ENCODE measurements at regions not wholly inside any gene's neighbourhood (a gene's known extent, or its start where the extent isn't known, plus 50 kb on each side); places are given as distances from the start of the nearest gene placed in this dataset.
"Not testable (repeated sequence)": the region's sequence is repeated elsewhere in the genome, so short reads cannot be mapped to it uniquely, and the experiment has no call there.

GRCh38 chr5:130955041-130955440, 210.0 kb downstream of the HINT1 start:
- no peak for DNase-seq (ENCODE audit: low spot score)

GRCh38 chr5:130954336-130954735, 210.7 kb downstream of the HINT1 start:
- no peak for DNase-seq (ENCODE audit: low spot score)

DNA sequence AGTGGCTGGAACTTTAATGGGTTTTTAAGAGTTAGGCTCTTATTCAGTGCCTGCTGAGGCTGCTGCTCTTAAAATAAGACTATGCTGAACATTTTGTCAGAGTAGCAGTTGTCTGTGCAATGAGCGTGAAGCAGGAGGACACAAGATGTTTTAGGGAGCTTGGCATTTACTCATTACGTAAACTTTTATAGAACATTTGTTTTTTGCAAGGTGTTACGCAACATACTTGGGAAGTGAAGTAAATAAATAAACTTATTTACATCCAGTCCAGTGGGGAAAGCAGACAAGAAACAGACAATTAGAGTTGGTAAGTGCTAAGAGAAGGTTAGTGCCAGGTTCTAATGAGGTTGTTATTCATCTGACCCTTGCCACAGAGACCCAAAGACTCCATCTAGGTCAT, 226.0 kb downstream of the HINT1 start:
- no peak for DNase-seq (ENCODE audit: low spot score)

GRCh38 chr5:130937046-130937445, 228.0 kb downstream of the HINT1 start:
- no peak for DNase-seq (ENCODE audit: low spot score)

DNA sequence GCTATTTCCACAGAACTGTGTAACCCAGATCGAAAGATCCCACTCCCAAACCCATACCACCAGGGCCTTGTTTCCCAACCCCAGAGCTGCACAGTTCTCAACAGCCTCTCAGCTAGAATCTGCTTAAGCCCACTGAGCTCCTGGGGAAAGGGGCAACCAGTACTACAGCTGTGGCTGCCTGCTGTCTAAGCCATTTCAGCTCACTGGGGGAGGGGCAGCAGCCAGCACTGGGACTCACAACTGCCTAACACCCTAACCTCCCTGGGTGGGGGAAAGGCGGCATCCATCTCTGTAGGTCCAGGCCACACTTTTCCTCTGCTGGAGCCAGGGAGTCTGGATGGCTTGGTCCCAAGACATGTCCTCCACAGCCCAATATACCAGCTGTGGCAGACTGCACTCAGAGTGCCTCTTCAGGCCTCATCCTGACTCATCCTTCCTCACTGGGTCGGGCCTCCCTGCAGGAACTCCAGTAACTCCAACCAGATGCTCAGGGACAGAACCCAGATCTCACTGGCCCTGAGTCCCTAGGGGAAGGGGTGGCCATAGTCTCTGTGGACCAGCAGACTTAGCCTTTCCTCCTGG, 241.4 kb downstream of the HINT1 start:
- peak; percentile 41 for DNase-seq (ENCODE audit: low spot score)

DNA sequence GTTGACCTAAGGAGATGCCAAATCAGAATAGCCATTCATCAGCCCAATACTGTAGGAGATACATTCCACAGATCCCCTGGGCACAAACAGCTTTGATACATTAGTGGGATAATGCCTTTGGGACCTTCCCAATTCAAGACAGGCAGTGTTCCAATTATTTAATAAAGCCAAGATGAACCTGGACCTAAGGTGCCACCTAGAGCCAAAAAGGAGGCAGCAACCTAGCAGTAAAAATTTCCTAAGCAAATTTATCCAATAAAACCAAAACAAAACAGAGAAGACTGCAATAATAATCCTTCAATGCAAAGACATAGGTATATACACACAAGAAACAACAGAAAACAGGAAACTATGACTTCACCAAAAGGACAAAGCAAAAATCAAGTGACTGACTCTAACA, 253.0 kb downstream of the HINT1 start:
- no peak for DNase-seq (ENCODE audit: low spot score)

DNA sequence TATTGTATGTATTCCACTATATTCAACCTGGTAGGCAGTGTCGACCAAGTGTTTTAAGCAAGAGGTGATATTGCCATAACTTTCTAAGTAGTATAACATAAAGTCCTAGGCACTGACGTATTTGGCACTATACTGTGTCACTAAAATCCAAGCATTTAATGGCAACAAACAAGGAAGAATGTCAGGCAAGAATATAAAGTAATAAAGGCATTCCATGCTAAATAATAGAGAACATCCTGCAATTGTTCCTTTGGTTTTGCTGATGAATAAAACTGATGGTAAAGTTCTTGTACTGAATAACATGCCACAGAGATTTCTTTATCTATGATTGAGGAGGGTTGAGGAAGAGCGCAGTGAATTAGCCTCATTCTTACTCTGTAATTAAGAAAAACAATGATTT, 256.9 kb downstream of the HINT1 start:
- no peak for DNase-seq (ENCODE audit: low spot score)

- not testable (repeated sequence) for DNase-seq (ENCODE audit: low spot score)
Observed at GRCh38 chr5:130897537-130898195, 267.4 kb downstream of the HINT1 start.

- not testable (repeated sequence) for DNase-seq (ENCODE audit: low spot score)
Observed at GRCh38 chr5:130897181-130897536, 267.9 kb downstream of the HINT1 start.

DNA sequence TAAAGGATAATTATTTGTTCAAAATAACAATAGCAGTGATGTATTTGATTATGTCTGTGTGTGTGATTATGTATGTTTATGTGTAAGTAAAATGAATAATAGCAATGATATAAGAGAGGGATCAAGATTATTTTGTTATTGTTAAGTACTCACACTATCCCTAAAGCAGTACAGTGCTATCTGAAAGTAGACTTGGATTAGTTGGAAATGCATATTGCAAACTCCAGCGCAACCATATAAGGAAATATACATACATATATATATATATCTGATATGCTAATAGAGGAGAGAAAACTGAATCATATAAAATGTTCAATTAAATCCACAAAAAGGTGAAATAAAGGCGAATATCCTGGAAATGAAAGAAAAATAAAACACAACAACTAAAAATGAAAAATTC, 268.4 kb downstream of the HINT1 start:
- DNase-seq (ENCODE audit: low spot score) = no peak

GRCh38 chr5:130893006-130893405, 272.1 kb downstream of the HINT1 start:
- DNase-seq (ENCODE audit: low spot score) = no peak

DNA sequence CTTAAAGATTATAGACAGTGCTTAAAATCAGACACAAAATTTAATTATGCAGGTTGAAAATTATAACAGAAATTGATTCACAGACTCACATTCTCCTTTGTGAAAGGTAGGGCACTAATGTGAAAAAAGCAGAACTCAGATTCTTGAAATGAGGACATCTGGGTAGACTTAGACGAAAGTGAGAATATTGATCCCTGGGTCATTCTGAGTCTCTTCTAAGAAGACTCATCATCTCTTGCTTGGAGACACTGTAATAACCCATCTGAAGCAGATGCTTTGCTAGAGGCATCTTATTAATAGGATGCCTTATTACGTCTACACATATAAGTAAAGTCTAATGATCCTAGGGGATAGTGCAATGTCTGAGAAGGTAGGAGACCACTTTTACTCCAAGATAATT, 274.4 kb downstream of the HINT1 start:
- no peak for DNase-seq (ENCODE audit: low spot score)

DNA sequence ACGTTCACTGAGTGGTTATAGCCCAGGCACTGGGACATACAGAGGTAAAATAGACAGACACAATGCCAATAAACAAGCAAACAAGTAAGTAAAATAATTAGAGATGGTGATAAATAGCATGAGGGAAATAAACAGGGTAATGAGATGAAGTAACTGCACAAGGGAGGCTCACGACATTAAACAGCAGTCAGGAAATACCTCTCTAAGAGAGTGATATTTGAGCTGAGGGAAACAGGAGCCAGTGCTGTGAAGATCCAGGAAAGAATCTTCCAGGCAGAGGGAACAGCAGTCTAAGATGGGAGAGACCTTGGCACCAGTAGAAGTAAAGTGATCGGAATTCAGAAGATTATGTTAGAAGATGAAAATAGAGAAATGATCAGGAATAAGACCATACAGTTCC, 279.4 kb downstream of the HINT1 start:
- DNase-seq (ENCODE audit: low spot score) = no peak

GRCh38 chr5:130885027-130885426, 280.0 kb downstream of the HINT1 start:
- no peak for DNase-seq (ENCODE audit: low spot score)

- DNase-seq (ENCODE audit: low spot score) = no peak
Observed at GRCh38 chr5:130884023-130884422, 281.0 kb downstream of the HINT1 start.

DNA sequence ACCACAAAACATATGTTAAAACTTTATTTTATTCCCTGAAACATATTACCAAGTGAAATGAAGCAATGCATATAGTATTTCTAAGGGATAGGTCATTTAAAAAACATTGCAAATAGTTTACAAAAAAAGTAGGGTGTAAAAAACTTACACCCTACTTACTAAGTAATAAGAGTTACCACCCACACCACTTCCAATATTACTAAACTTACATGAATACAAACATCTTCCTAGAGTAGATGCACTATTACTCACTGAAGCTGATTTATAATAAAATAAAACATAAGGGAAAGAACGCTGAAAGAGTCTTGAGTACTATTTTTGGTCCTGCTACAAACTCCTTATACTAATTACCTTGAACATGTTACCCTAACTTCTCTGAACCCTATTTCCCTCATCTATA, 289.4 kb downstream of the HINT1 start:
- no peak for DNase-seq (ENCODE audit: low spot score)

DNA sequence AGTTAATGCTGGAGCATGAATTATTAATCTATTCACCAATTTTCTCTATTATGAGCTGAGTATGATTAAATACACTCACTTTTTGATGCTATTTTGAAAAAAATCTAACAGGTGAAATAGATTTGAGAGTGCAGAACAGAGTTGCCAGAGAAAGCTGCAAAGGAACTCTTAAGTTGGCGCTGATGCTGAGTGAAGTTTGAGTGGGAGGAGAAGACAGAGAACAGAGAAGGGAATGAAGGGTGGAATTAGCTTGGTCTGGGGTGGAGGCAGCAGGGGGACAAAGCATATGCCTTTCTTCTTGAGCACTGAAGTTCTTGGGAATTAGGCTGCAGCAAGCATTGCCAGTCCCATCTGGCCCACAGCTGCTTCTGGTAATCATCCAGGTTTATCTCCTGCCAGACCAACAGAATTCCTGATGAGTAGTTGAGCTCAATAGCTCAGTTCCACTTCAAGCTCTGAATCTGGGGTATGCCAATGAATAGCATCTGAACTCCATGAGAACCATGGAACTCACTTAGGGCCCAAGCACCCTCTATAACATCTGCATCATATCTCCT, 290.1 kb downstream of the HINT1 start:
- peak; percentile 72 for DNase-seq (ENCODE audit: low spot score)

DNA sequence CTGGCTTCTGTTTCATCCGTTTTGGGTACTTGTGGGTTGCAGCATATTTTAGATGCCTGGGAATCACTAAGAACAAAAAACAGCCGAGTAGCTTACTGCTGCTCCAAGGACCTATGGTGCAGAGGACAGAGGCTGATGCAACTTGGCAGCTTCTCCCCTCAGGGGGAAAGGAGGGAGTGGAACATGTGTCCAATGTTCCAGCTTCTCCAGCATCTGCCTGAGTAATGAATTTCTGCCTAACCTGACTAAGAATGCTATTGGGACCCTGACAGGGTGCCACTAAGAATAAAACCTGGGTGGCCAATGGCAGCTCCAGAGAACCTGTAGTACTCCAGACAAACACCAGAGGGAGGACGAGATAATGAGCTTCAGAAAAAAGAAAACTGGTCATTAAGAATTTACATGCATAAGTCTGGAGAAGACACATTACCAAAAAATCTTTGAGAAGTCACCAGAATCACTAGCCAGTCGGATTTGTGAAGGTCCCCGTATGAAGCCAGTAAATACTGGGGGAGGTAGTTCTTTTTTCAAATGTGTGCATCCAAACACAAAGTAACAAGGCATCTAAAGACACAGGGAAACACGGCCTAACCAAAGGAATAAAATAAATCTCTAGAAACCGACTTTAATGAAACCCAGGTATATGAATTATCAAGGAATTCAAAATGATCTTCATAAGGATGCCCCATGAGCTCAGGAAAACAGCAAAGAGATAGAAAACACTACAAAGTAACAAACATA, 293.5 kb downstream of the HINT1 start:
- DNase-seq (ENCODE audit: low spot score) = peak; percentile 68

DNA sequence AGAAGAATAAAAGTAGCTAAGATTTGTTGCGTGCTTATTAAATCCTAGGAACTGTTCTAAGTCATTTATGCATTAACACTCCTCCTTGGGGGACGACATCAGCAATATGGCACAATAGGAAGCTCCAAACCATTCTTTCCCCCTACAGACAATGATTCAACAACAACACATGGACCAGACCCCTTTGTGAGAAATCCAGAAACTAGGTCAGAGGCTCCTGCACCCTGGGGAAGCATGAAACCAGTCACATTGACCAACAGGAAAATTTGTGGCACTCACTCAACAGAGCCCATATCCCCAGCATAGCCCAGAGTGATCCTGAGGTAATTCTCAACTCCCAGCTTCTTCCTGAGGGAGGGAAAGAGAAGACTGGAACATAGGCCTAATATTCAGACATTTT, 294.4 kb downstream of the HINT1 start:
- DNase-seq (ENCODE audit: low spot score) = no peak

GRCh38 chr5:130868186-130868840, 296.7 kb downstream of the HINT1 start:
- peak; percentile 47 for DNase-seq (ENCODE audit: low spot score)

DNA sequence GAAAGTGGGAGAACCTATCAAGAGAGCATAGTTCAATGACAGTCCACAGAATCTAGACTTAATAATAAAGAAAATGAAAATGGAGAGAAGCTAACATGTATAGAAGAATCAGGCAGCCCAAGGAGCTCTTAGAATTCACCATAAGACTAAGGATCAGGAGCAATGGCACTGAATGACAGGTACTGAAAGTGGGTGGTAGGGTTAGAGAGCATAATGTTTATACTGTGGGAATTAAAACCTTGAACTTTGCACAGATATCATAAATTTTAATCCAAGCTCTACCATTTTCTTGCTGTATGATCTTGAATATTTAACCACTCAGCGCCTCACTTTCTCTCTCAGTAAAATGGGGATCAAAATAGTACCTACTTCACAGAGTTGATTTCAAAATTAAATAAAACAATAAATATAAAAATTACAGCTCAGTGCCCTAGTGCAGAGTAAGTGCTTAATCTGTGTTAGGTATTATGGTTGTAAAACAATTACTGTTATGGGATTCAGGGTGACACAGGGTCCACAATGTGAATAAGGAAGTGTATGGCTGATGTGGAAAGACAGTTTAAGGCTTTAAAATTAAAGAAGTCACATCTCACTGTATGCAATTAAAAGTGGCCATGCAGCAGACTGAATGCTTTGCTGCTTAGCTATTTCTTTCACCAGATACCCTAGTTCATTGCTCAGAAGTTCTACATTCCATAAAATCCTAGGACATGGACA, 319.8 kb downstream of the HINT1 start:
- DNase-seq (ENCODE audit: low spot score) = no peak
